HepG2 (cell line): ENCODE measurements at regions not wholly inside any gene's neighbourhood (a gene's known extent, or its start where the extent isn't known, plus 50 kb on each side); places are given as distances from the start of the nearest gene placed in this dataset.

Experiments used
- ATAC-seq: fragments of 200-7000 bp; cut with Tn5 transposase; 3 replicates; pipeline ENCODE4 v1.9.1; 2020; ENCODE audit warnings: mild to moderate bottlenecking, moderate library complexity
- BruUV-seq: library from RNA; stranded (reverse); fragments of 400-500 nt; replicated peaks from 2 replicates; lab custom pipeline; 2021; lab: Mats Ljungman, UMichigan
- CTCF ChIA-PET: fragments of 300-600 bp; formaldehyde crosslinking; extraction: SDS; loops from one replicate; lab custom pipeline; 2021; ENCODE audit warnings: low total read pairs, inconsistent platforms, low intra/inter-chr PET ratio; lab: Yijun Ruan, JAX
- POLR2A ChIA-PET: fragments of 350-600 bp; sonication (Branson Sonifier 250); formaldehyde crosslinking; loops from one replicate; lab custom pipeline; 2020; ENCODE audit warnings: antibody characterized with exemption, inconsistent platforms; lab: Yijun Ruan, JAX
- DNase-seq: peaks from one replicate; pipeline ENCODE4 v3.0.0-alpha.2; 2015; ENCODE audit warnings: low spot score
- FAIRE-seq: peaks from 3 replicates; lab custom pipeline; 2011; peaks lifted over from hg19 to GRCh38; lab: Jason Lieb, UNC
- H2AFZ ChIP-seq: one replicate; pipeline ENCODE4 v1.6.1; 2011; ENCODE audit warnings: low read length, inconsistent platforms
- H3K27ac ChIP-seq: fragments of 300-600 bp; 3 replicates; pipeline ENCODE4 v1.8.0; 2011; ENCODE audit warnings: mixed run types, mild to moderate bottlenecking, mixed read lengths, low read length, inconsistent platforms; ENCODE audit not compliant: insufficient read depth; ENCODE audit errors: extremely low read length
- H3K27me3 ChIP-seq, 2 experiments: fragments of 200-600 bp in 1 of 2; 2 replicates in 1 of 2; 3 replicates in 1 of 2; pipeline versions ENCODE4 v1.6.0 to v1.8.0; 2011; ENCODE audit warnings: low read length in 2 of 2, mild to moderate bottlenecking in 2 of 2, moderate library complexity in 2 of 2, inconsistent platforms in 1 of 2; ENCODE audit not compliant: insufficient read depth in 2 of 2, control insufficient read depth in 1 of 2
- H3K36me3 ChIP-seq, 2 experiments: fragments of 200-600 bp in 1 of 2; replicated peaks in 1 of 2; 2 replicates in 1 of 2; 3 replicates in 1 of 2; pipeline versions ENCODE4 v1.5.1 to v1.8.0; 2011; ENCODE audit warnings: low read length in 2 of 2, inconsistent platforms in 1 of 2; ENCODE audit not compliant: insufficient read depth in 2 of 2, control insufficient read depth in 1 of 2
- H3K4me1 ChIP-seq: 2 replicates; pipeline ENCODE4 v1.5.1; 2012; ENCODE audit warnings: low read length, inconsistent platforms; ENCODE audit not compliant: insufficient read depth
- H3K4me2 ChIP-seq: 2 replicates; pipeline ENCODE4 v1.6.0; 2011; ENCODE audit warnings: low read depth, low read length, inconsistent platforms
- H3K4me3 ChIP-seq, 3 experiments: fragments of 200-600 bp in 1 of 3; sonication (generic), shearing (Covaris generic) in 1 of 3; replicated peaks in 1 of 3; 2 replicates each; pipeline ENCODE4 v1.5.1; 2011 to 2016; ENCODE audit warnings: low read length in 3 of 3, inconsistent platforms in 2 of 3, low read depth in 2 of 3, mild to moderate bottlenecking in 2 of 3, control low read depth in 1 of 3, mixed read lengths in 1 of 3; ENCODE audit not compliant: insufficient read depth in 1 of 3
- H3K79me2 ChIP-seq: one replicate; pipeline ENCODE4 v1.6.1; 2011; ENCODE audit warnings: low read length, inconsistent platforms; ENCODE audit not compliant: insufficient read depth
- H3K9ac ChIP-seq: 2 replicates; pipeline ENCODE4 v1.6.0; 2011; ENCODE audit warnings: mild to moderate bottlenecking, low read depth, low read length, inconsistent platforms; ENCODE audit not compliant: insufficient read depth
- H3K9me3 ChIP-seq: 2 replicates; pipeline ENCODE4 v1.5.1; 2012; ENCODE audit warnings: mild to moderate bottlenecking, low read length
- H4K20me1 ChIP-seq: 2 replicates; pipeline ENCODE4 v1.6.0; 2011; ENCODE audit warnings: inconsistent platforms, mild to moderate bottlenecking, low read length, moderate library complexity; ENCODE audit not compliant: insufficient read depth
- CCDC6 ChIP-seq: sonication (generic); formaldehyde crosslinking; IDR thresholded peaks from 2 replicates; pipeline ENCODE4 v1.8.1; 2022; ENCODE audit warnings: mild to moderate bottlenecking, missing genetic modification reagents, moderate library complexity
- HNF4A ChIP-seq: sonication (generic); formaldehyde crosslinking; IDR thresholded peaks from 2 replicates; pipeline ENCODE4 v1.4.0; 2020; ENCODE audit warnings: missing genetic modification reagents
- PAF1 ChIP-seq: IDR thresholded peaks from 2 replicates; pipeline ENCODE4 v1.6.1; 2016; ENCODE audit warnings: missing genetic modification reagents, missing compliant biosample characterization
- RBM22 ChIP-seq: fragments of 200-400 bp; formaldehyde crosslinking; optimal IDR thresholded peaks from 2 replicates; pipeline ENCODE3; 2017; ENCODE audit warnings: mild to moderate bottlenecking, low read length, moderate library complexity
- RELA ChIP-seq: sonication (generic); formaldehyde crosslinking; IDR thresholded peaks from 2 replicates; pipeline ENCODE4 v1.4.0; 2020; ENCODE audit warnings: missing genetic modification reagents
- REXO4 ChIP-seq: sonication (generic); formaldehyde crosslinking; IDR thresholded peaks from 2 replicates; pipeline ENCODE4 v1.8.0; 2022; ENCODE audit warnings: missing genetic modification reagents, mild to moderate bottlenecking, borderline replicate concordance
- RFX5 ChIP-seq: IDR thresholded peaks from 2 replicates; pipeline ENCODE4 v1.6.1; 2011; ENCODE audit warnings: low read depth, low read length, improper control_type of control experiment
- YEATS2 ChIP-seq: sonication (generic); formaldehyde crosslinking; IDR thresholded peaks from 2 replicates; pipeline ENCODE4 v1.4.0; 2020; ENCODE audit warnings: missing genetic modification reagents, borderline replicate concordance
- ZBTB37 ChIP-seq: sonication (generic); formaldehyde crosslinking; IDR thresholded peaks from 2 replicates; pipeline ENCODE4 v1.4.0; 2020; ENCODE audit warnings: mild to moderate bottlenecking, missing genetic modification reagents
- ZNF737 ChIP-seq: sonication (generic); formaldehyde crosslinking; IDR thresholded peaks from 2 replicates; pipeline ENCODE4 v1.5.0; 2020; ENCODE audit warnings: missing genetic modification reagents, mild to moderate bottlenecking, borderline replicate concordance
- WGBS: methylation state at CpG from one replicate; pipeline ENCODE4 v1.1.6; 2017; ENCODE audit warnings: low lambda C conversion rate; 5-methylcytosine and 5-hydroxymethylcytosine counted together
- in situ Hi-C: cut with HindIII; loops from 2 replicates; pipeline ENCODE4 v1.10.0; 2017; ENCODE audit warnings: low pct_unique_long_range_greater_than_20kb; ENCODE audit not compliant: extremely low pct_ligation_motif_present
- intact Hi-C: fragments of 100-400 bp; cut with micrococcal nuclease; formaldehyde crosslinking; loops from one replicate; pipeline ENCODE4 v1.10.0; 2022; ENCODE audit not compliant: unreplicated experiment
- TF ChIP-seq, protein P1 (sequence below): sonication (generic); formaldehyde crosslinking; IDR thresholded peaks from 2 replicates; pipeline ENCODE4 v1.4.0; 2020; ENCODE audit warnings: missing genetic modification reagents, mild to moderate bottlenecking, borderline replicate concordance
- TF ChIP-seq, protein P2 (sequence below): IDR thresholded peaks from 2 replicates; pipeline ENCODE4 v1.6.1; 2018; ENCODE audit warnings: missing genetic modification reagents, mild to moderate bottlenecking, missing compliant biosample characterization

GRCh38 chr12:63085120-63085519 lies 65.9 kb downstream of the AVPR1A start:
- ChIA-PET CTCF (no interaction called here), POLR2A (no interaction called here)
- WGBS: 29% methylated on average over 4 of the region's 4 CpGs
- no peak overlapping the region for H3K4me3 ChIP-seq
- no peak for ATAC-seq
- in situ Hi-C loops: no loop called here
- H3K27ac ChIP-seq: no peak overlapping the region
- FAIRE-seq: no peak
- H3K9ac ChIP-seq: no peak overlapping the region
- 0 out of 5 replicates have a peak, but pooled peaks cover 0 to 8% of the 10 kb centered on the region in 2 experiments for H3K27me3 ChIP-seq
- no peak for TF ChIP-seq RELA (CRISPR knock-in tag)
- TF ChIP-seq REXO4 (CRISPR knock-in tag): no peak
- TF ChIP-seq ZNF737 (CRISPR knock-in tag): no peak
- no peak for TF ChIP-seq PAF1 (CRISPR knock-in tag)
- TF ChIP-seq, protein P1, sequence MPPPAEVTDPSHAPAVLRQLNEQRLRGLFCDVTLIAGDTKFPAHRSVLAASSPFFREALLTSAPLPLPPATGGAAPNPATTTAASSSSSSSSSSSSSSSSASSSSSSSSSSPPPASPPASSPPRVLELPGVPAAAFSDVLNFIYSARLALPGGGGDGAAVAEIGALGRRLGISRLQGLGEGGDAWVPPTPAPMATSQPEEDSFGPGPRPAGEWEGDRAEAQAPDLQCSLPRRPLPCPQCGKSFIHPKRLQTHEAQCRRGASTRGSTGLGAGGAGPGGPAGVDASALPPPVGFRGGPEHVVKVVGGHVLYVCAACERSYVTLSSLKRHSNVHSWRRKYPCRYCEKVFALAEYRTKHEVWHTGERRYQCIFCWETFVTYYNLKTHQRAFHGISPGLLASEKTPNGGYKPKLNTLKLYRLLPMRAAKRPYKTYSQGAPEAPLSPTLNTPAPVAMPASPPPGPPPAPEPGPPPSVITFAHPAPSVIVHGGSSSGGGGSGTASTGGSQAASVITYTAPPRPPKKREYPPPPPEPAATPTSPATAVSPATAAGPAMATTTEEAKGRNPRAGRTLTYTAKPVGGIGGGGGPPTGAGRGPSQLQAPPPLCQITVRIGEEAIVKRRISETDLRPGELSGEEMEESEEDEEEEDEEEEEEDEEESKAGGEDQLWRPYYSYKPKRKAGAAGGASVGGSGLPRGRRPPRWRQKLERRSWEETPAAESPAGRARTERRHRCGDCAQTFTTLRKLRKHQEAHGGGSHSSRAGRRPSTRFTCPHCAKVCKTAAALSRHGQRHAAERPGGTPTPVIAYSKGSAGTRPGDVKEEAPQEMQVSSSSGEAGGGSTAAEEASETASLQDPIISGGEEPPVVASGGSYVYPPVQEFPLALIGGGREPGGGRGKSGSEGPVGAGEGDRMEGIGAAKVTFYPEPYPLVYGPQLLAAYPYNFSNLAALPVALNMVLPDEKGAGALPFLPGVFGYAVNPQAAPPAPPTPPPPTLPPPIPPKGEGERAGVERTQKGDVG (CRISPR knock-in tag): no peak
- no peak for TF ChIP-seq ZBTB37 (CRISPR knock-in tag)
- TF ChIP-seq HNF4A (CRISPR knock-in tag): no peak
- TF ChIP-seq, protein P2, sequence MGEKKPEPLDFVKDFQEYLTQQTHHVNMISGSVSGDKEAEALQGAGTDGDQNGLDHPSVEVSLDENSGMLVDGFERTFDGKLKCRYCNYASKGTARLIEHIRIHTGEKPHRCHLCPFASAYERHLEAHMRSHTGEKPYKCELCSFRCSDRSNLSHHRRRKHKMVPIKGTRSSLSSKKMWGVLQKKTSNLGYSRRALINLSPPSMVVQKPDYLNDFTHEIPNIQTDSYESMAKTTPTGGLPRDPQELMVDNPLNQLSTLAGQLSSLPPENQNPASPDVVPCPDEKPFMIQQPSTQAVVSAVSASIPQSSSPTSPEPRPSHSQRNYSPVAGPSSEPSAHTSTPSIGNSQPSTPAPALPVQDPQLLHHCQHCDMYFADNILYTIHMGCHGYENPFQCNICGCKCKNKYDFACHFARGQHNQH (CRISPR knock-in tag): no peak
- no peak for TF ChIP-seq CCDC6 (CRISPR knock-in tag)
- no peak for TF ChIP-seq RBM22
- TF ChIP-seq YEATS2 (CRISPR knock-in tag): no peak
- no peak for TF ChIP-seq RFX5
- H3K79me2 ChIP-seq: no peaks in the 10 kb centered on the region
- no peaks in the 10 kb centered on the region for H4K20me1 ChIP-seq
- BruUV-seq: no TSS peak
- no peak overlapping the region for H3K4me2 ChIP-seq
- intact Hi-C loops: no loop called here
- H3K4me1 ChIP-seq: peaks cover 18% of the 10 kb centered on the region
- H3K36me3 ChIP-seq: no peaks in the 10 kb centered on the region
- H3K9me3 ChIP-seq: no peaks in the 10 kb centered on the region
- no peak overlapping the region for H2AFZ ChIP-seq
- no peak for DNase-seq
